HG03103 (cell line): ENCODE measurements at regions not wholly inside any gene's neighbourhood (a gene's known extent, or its start where the extent isn't known, plus 50 kb on each side); places are given as distances from the start of the nearest gene placed in this dataset.

Experiments
- ATAC-seq: cut with Tn5 transposase; IDR thresholded peaks from one replicate; pipeline ENCODE4 v1.9.1; 2021; ENCODE audit warnings: low read depth; ENCODE audit not compliant: unreplicated experiment

GRCh38 chr12:107537464-107538119 lies 148.0 kb upstream of the PWP1 start:
- no peak for ATAC-seq

- no peak for ATAC-seq
Measured at GRCh38 chr12:107539196-107539939, 146.2 kb upstream of the PWP1 start.

GRCh38 chr12:107541001-107541705 lies 144.4 kb upstream of the PWP1 start:
- ATAC-seq: no peak

- no peak for ATAC-seq
Measured at GRCh38 chr12:107543416-107543815, 142.2 kb upstream of the PWP1 start.

- no peak for ATAC-seq
Measured at GRCh38 chr12:107543841-107544240, 141.8 kb upstream of the PWP1 start.

DNA sequence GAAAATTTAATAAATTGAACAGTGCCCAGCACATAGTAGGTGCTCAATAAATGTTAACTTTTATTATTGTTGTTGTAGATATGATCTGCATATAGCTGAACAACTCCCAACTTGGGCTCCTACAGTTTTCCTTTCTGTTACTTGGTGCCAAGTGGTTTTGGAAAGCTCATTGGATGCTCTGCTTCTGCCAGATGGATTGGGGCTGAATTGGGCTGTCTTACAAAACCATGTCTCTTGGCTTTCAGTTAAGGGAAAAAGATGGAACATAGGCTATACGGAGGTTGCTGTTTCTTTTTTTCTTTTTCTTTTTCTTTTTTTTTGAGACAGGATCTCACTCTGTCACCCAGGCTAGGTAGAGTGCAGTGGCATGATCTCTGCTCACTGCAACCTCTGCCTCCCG lies 140.7 kb upstream of the PWP1 start:
- ATAC-seq: no peak

GRCh38 chr12:107545737-107546353 lies 139.8 kb upstream of the PWP1 start:
- ATAC-seq: no peak

- no peak for ATAC-seq
Measured at GRCh38 chr12:107547389-107547788, 138.2 kb upstream of the PWP1 start.

- ATAC-seq: no peak
Measured at GRCh38 chr12:107549651-107550480, 135.7 kb upstream of the PWP1 start.

- no peak for ATAC-seq
Measured at GRCh38 chr12:107551434-107551833, 134.2 kb upstream of the PWP1 start.

GRCh38 chr12:107552263-107552662 lies 133.3 kb upstream of the PWP1 start:
- no peak for ATAC-seq

DNA sequence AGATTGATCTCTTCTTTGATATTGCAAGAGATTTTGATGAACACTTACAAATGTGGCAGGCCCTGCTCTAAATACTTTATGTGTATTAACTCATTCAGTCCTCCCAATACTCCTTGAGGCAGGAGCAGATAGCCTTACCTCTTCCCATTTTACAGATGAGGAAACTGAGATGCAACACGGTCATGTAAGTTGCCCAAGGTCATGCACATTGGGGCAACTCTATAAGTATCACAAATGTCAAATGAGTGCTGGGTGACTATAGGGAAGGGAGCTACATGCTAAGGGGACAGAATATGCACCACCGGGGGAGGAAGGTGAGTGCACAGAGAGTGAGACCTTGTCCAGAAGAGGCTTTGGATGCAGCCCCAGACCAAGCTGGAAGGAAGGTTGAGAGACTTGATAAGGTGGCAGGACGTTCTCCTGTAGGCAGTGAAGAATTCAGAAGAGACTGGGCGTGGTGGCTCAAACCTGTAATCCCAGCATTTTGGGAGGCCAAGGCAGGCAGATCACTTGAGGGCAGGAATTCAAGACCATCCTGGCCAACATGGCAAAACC lies 132.3 kb upstream of the PWP1 start:
- ATAC-seq: no peak

- no peak for ATAC-seq
Measured at GRCh38 chr12:107554941-107555340, 130.7 kb upstream of the PWP1 start.

- ATAC-seq: no peak
Measured at GRCh38 chr12:107557026-107557425, 128.6 kb upstream of the PWP1 start.

DNA sequence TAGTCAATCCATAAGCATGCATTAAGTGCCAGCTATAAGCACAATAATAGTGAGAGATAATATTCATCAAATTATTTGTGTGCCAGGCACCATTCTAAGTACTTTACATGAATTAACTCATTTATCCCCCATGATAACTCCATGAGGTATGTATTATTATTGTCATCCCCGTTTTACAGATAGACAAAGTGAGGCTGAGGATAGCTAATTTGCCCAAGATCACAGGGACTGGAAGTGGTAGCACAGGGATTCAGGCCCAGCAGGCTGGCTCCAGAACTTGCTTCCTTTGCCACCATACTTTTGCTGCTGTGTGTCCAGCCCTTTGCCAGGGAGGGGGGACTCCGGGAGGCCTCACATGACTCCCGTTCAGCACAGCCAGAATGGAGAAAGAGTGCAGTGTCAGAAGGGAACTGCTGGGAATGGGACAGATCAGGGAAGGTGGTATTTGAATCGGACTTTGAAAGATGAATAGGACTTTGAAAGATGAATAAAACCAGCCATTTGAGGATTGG lies 128.0 kb upstream of the PWP1 start:
- no peak for ATAC-seq

DNA sequence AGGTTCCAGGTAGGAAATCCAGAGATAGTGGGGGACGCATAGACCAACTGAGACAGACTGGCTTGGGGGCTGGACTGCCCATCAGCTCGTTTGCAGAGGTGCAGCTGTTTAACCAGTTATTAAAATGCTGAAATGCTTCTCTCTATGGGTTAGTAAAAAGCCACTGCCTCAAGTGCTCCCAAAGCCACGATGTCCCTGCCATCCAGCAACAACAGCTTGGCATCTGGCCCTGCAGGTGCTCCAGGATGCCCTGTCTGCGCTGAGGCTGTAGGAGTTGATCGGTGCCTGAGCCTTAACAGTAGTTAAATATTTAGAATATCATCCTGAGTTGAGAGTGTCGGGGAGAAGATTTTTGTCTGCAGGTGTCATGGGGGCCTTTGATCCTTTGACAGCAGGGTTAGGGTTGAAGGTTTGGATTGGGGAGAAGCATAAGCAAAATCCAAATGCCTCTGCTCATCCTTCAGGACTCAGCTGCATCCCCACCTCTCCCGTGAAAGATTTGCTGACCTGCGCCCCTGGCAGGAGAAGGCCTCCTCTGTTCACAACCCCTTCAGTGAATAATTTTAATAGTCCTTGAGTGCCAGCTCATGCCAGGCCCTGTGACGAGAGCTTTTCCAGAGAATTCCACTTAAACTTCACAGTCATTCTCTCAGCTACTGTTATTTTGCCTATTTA lies 127.3 kb upstream of the PWP1 start:
- ATAC-seq: no peak

GRCh38 chr12:107558816-107559382 lies 126.7 kb upstream of the PWP1 start:
- no peak for ATAC-seq

DNA sequence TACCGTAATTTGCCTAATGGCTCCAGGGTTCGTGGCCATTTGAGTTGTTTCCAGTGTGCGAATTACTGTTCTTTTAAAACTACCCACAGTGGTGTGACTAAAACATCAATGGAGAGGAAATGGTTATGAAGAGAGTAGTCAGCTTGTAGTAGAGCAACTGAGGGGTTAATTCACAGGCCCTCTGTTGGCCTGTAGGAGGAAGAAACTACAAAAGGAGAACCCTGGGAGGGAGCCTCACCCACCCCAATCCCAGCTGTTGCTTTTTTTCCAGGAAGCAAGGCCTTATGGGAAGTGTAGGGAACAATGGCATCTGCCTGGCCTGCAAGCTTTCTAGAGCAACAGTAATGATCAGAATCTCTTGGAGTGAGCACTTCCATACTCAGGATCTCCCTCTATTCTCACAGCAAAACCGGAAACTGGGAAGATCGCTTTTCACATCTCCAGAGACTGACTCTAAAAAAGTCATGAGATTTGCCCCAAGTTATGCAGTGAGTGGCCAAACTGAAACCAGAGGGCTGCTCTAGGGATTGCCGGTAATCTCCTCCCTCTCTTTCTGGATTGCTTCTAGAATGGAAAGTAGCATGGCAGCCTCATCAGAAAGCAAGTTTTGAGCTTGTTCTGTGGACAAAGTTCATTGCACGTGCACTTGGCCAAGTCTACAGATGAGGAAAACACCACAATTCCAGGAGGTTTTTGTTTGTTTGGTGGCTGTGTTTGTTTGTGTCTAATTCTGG lies 125.3 kb upstream of the PWP1 start:
- ATAC-seq: no peak
